Activated CD8-positive, alpha-beta T cell treated with anti-CD3 and anti-CD28 coated beads, Interleukin-2, amount 10 ng/mL, durations not matched to agents 7 days and 5 days (primary cell): ENCODE measurements at regions not wholly inside any gene's neighbourhood (a gene's known extent, or its start where the extent isn't known, plus 50 kb on each side); places are given as distances from the start of the nearest gene placed in this dataset.
A peak's percentile ranks its signal among the peaks of the same experiment; 100 is the strongest.

Source experiments
- ATAC-seq: fragments of 150-1000 bp; cut with Tn5 transposase; one replicate; pipeline ENCODE4 v1.10.0; 2021; ENCODE audit warnings: moderate library complexity
- CTCF ChIA-PET: fragments of 350-600 bp; sonication (Branson Sonifier 250); formaldehyde crosslinking; loops from one replicate; lab custom pipeline; 2021; ENCODE audit warnings: antibody characterized with exemption; lab: Charles Lee
- POLR2A ChIA-PET: fragments of 350-600 bp; sonication (Branson Sonifier 250); formaldehyde crosslinking; loops from one replicate; lab custom pipeline; 2021; ENCODE audit warnings: antibody characterized with exemption; lab: Charles Lee
- DNase-seq: peaks from one replicate; pipeline ENCODE4 v3.0.0-alpha.2; 2020
- H3K27ac Mint-ChIP-seq: one replicate; pipeline ENCODE4 v1.8.0; 2021; ENCODE audit warnings: mild to moderate bottlenecking, mixed read lengths
- H3K27me3 Mint-ChIP-seq: one replicate; pipeline ENCODE4 v1.8.0; 2021; ENCODE audit warnings: low read depth, mixed read lengths
- H3K36me3 Mint-ChIP-seq: one replicate; pipeline ENCODE4 v1.8.0; 2021; ENCODE audit warnings: low read depth, mixed read lengths
- H3K4me1 Mint-ChIP-seq: one replicate; pipeline ENCODE4 v1.8.0; 2021; ENCODE audit warnings: low read depth, mixed read lengths
- H3K4me3 Mint-ChIP-seq: one replicate; pipeline ENCODE4 v1.8.0; 2021; ENCODE audit warnings: mild to moderate bottlenecking, mixed read lengths
- H3K9me3 Mint-ChIP-seq: one replicate; pipeline ENCODE4 v1.8.0; 2022; ENCODE audit warnings: mixed read lengths; ENCODE audit not compliant: insufficient read depth

DNA sequence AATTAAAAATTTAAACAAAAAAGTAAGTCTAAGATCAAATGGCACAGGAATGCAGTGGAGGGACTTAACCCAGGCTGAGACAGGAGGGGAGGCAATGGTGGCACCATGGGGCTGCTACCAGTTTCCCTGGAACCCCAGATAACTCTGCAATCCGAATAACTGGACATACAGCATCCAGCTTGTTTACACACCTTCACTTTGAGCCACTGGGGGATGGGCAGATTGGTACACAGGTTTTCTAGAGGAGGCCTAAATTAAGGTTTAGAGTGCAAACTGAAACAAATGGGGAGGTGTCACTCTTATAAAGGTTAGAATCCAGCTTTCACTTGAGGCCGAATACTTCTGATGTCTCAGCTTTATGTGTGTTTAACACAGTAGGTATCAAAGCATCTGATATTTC, 189.3 kb upstream of the FN1 start:
- no peak for DNase-seq
- ChIA-PET POLR2A (no interaction called here), CTCF (no interaction called here)
- no peak for ATAC-seq
- Mint-ChIP-seq H3K27ac (no peak overlapping the region), H3K36me3 (no peaks in the 10 kb centered on the region), H3K27me3 (peaks cover 3% of the 10 kb centered on the region), H3K4me3 (no peak overlapping the region), H3K4me1 (no peaks in the 10 kb centered on the region), H3K9me3 (no peaks in the 10 kb centered on the region)

DNA sequence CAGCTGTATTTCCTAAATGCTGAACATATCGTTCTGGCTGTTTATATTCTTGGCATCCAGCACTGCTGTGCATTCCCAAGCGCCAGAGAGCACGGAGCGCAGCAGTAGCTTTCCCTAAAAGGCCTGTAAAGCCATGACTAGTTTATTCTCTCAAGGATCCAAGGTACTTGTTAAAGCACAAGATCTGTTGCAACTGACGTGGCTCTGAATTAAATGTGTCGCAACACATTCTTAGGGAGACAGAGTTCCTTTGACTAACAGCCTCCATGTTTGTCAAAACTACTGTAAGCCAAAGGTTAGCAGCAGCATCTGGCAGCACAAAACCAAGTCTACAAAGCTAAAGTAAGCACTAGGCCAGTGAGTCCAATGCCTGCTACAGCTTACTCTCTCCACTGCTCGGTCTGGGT, 188.6 kb upstream of the FN1 start:
- Mint-ChIP-seq H3K4me1 (peaks cover 4% of the 10 kb centered on the region), H3K27ac (no peak overlapping the region), H3K27me3 (peaks cover 7% of the 10 kb centered on the region), H3K36me3 (no peaks in the 10 kb centered on the region), H3K4me3 (no peak overlapping the region), H3K9me3 (no peaks in the 10 kb centered on the region)
- CTCF ChIA-PET, result no interaction called here
- DNase-seq, result no peak
- POLR2A ChIA-PET, result no interaction called here
- ATAC-seq, result no peak

DNA sequence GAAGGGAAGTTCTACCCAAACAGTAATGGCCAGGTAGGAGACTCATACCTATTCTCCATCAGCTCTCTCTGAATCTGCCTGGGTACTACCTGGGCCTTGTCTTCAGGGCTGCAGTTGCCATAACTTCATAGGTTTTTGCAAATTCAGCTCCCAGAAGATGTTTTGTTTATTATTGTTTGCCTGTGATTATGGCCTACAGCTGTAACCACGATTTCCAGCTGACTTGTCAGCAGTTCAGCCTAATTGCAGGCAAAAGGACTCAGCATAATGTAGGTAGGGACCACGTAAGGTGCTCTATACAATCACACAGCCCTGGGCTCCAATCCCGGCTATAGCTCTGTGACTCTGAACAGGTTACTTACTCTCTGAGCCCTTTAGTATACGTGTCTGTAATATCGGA, 187.0 kb upstream of the FN1 start:
- Mint-ChIP-seq H3K4me3 (no peak overlapping the region), H3K27ac (no peak overlapping the region), H3K9me3 (no peaks in the 10 kb centered on the region), H3K27me3 (peaks cover 12% of the 10 kb centered on the region), H3K36me3 (no peaks in the 10 kb centered on the region), H3K4me1 (peaks cover 5% of the 10 kb centered on the region)
- DNase-seq, result no peak
- POLR2A ChIA-PET, result no interaction called here
- CTCF ChIA-PET, result no interaction called here
- ATAC-seq, result no peak

DNA sequence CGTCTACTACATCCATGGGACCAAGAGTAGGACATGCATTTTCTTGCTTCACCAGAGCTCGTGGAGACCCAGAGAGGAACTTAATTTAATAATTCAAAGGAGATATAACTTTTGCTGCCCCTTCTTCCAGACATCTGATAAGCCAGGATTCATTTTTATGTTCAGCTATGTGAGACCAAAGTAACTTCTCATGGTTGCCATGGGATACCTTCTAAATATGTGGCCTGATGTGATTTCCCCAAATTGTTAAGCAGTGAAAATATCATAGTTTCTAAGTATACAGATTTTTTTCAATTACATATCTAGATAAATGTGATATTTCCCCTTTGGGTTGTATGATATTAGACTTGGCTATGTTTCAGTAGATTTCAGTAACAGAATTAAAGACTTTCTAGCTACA, 185.5 kb upstream of the FN1 start:
- POLR2A ChIA-PET, result no interaction called here
- peaks cover 11% of the 10 kb centered on the region for H3K27me3 Mint-ChIP-seq
- no peak overlapping the region for H3K4me3 Mint-ChIP-seq
- ATAC-seq (no peak), DNase-seq (no peak)
- no peaks in the 10 kb centered on the region for H3K9me3 Mint-ChIP-seq
- H3K36me3 Mint-ChIP-seq, result no peaks in the 10 kb centered on the region
- H3K27ac Mint-ChIP-seq, result no peak overlapping the region
- CTCF ChIA-PET, result no interaction called here
- peaks cover 5% of the 10 kb centered on the region for H3K4me1 Mint-ChIP-seq

DNA sequence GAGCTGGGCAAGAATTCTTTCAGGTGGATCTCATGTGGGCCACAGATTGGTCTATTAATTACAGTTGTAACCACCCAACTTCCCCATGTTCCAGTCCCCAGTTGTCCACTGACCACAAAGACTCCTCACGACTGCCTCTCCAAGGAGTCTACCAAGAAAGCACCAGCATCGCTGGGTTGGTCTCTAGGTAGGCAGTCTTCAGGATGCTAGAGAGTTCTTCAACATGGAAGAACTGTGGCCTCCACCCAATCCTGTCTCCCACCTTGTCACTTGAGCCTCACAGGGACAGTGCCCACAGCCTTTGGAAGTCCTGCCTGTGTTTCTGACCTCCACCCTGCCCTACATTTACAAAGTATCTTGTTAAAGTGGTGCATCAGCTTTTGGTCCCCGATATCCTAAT, 184.7 kb upstream of the FN1 start:
- no peak for DNase-seq
- no peak overlapping the region for H3K27ac Mint-ChIP-seq
- peaks cover 5% of the 10 kb centered on the region for H3K4me1 Mint-ChIP-seq
- H3K36me3 Mint-ChIP-seq, result no peaks in the 10 kb centered on the region
- H3K9me3 Mint-ChIP-seq, result no peaks in the 10 kb centered on the region
- ATAC-seq, result no peak
- peaks cover 11% of the 10 kb centered on the region for H3K27me3 Mint-ChIP-seq
- POLR2A ChIA-PET, result no interaction called here
- no peak overlapping the region for H3K4me3 Mint-ChIP-seq
- CTCF ChIA-PET, result no interaction called here

DNA sequence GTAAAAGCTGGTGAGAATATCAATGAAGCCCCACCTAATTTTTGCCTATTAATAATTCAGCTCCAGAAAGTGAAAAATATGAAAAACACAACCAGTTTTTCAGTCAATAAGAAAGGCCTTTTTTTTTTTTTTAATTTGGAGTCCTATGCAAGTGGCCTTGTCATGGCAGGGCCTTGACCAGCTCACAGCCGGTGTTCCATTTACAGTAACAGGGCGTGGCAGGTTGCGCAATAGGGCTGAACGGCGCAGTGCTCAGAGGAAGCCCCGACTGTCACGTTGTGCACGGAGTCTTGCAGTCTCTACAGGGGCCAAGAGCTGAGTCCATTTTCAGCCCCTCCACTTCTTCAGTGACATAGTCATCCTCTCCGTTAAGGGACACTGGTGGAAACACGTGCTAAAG, 184.1 kb upstream of the FN1 start:
- H3K4me3 Mint-ChIP-seq, result no peak overlapping the region
- no peaks in the 10 kb centered on the region for H3K9me3 Mint-ChIP-seq
- ChIA-PET POLR2A (no interaction called here), CTCF (no interaction called here)
- DNase-seq (no peak), ATAC-seq (no peak)
- peaks cover 5% of the 10 kb centered on the region for H3K4me1 Mint-ChIP-seq
- no peak overlapping the region for H3K27ac Mint-ChIP-seq
- H3K27me3 Mint-ChIP-seq, result peaks cover 11% of the 10 kb centered on the region
- no peaks in the 10 kb centered on the region for H3K36me3 Mint-ChIP-seq

DNA sequence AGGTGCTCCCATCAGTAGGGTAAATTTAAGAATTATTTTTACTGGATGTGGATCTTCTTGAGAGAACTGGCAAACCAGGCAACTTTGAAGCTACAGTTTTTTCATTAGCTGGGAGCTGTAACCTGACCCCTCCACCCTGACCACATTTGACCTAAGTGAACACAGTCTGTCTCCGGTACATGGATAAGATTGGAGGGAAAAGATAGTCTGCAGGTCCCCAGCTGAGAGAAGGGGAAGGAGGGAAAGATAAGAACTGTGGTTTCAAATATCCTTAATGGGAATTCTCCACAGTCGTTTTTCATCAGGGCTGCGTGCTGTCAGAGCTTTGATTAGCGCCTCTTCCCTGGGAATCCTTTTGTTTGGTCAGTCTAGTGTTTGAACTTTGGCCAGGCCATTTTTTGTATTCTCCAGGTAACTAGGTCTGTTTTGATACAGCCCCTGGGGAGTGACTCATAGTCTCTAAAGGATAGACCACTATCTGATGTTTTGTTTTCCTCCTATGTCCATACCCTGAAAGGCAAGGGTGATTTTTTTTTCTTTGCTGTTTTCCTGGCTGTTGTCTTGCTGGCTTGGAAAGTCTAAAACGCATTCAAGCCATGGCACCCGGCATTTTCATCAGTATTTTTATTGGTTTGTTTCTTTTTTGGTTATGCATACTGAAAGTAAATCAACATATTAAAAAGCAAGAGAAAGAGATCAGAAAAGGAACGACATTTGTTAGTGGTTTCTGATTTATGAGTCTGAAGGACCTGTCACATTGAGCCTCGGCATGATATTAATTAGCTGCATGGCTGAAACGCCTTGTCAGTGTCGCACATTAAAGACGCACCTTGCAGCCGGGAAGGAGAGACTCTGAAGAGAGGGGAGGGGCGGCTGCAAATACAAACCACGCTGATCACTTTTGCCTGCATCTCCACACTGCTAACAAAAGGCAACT, 183.4 kb upstream of the FN1 start:
- peaks cover 5% of the 10 kb centered on the region for H3K4me1 Mint-ChIP-seq
- H3K36me3 Mint-ChIP-seq, result no peaks in the 10 kb centered on the region
- ChIA-PET CTCF (interaction anchor here (0.6 kb wide), 1 partner anchor 162 kb away, joined by 3 read pairs; no protein-coding TSS in a partner anchor), POLR2A (no interaction called here)
- H3K27me3 Mint-ChIP-seq, result peaks cover 11% of the 10 kb centered on the region
- no peak for DNase-seq
- H3K27ac Mint-ChIP-seq, result no peak overlapping the region
- H3K9me3 Mint-ChIP-seq, result no peaks in the 10 kb centered on the region
- ATAC-seq, result no peak
- H3K4me3 Mint-ChIP-seq, result peak overlapping the region; percentile 13

DNA sequence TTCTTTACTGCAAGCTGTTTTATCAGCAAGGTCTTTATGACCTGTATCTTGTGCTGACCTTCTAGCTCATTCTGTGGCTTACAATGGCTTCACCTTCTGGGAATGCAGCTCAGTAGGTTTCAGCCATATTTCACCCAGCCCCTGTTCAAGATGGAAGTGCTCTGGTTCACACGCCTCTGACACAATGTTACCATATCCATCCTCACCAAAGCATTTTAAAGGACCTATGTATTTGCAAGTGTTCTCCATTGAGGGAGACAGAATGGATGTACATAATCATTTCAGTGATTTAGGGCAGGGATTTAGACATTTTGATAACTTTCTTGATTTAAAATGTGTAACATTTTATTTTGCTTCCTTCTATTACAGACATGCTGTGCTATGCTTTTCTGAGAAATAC, 182.3 kb upstream of the FN1 start:
- CTCF ChIA-PET, result no interaction called here
- POLR2A ChIA-PET, result no interaction called here
- Mint-ChIP-seq H3K4me3 (no peak overlapping the region), H3K27me3 (peaks cover 11% of the 10 kb centered on the region), H3K9me3 (no peaks in the 10 kb centered on the region), H3K4me1 (peaks cover 5% of the 10 kb centered on the region), H3K27ac (no peak overlapping the region), H3K36me3 (no peaks in the 10 kb centered on the region)
- ATAC-seq, result no peak
- DNase-seq, result no peak

DNA sequence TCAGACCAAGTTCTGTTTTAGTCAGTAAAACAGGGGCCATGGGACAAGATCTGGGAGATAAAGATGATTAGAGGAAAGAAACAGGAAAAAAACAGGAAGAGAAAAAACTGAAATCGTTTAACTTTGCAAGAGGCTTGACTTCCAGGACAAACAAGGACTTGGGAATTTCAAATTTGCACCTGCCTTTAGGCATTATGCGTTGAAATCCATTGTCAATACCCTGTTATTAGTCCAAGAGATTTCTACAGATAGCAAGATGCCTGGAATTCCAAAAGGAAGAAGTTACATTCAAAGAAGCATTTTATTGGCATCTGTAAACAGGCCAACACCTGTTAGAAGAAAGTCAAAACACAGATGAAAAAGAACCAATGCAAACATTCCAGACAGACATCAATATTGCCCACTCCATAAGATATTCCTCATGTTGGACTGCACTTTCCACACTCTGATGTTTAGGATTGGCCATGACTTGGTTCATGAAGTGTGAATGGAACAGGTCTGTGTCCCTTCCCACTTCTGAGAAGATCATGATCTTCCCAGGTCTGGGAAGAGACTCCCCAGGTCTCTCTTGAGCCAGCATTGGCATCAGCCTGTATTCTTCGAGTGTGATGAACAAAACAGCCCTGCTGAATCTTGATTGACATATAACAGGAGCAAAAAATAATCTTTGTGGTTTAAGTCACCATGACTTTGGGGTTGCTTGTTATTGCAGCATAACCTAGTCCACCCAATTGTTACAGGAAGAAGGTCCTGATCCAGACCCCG, 181.4 kb upstream of the FN1 start:
- ChIA-PET CTCF (no interaction called here), POLR2A (no interaction called here)
- no peaks in the 10 kb centered on the region for H3K36me3 Mint-ChIP-seq
- no peaks in the 10 kb centered on the region for H3K9me3 Mint-ChIP-seq
- no peak overlapping the region for H3K4me3 Mint-ChIP-seq
- peaks cover 11% of the 10 kb centered on the region for H3K27me3 Mint-ChIP-seq
- DNase-seq, result no peak
- ATAC-seq, result no peak
- peaks cover 5% of the 10 kb centered on the region for H3K4me1 Mint-ChIP-seq
- H3K27ac Mint-ChIP-seq, result no peak overlapping the region

DNA sequence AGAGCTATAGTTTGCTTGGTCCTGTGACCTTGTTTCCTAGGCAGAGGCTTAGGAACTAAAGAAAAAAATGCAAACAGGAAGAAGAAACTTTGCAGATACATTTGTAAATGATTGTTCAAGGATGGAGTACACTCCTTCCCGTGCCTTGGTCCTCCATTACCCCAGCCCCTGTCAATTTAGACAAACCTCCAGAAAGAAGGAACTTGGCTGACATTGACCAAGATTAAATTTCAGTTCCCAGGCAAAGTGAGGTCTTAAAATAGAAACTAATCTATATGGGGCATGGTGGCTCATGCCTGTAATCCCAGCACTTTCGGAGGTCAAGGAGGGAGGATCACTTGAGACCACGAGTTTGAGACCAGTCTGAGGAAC, 179.9 kb upstream of the FN1 start:
- Mint-ChIP-seq H3K36me3 (no peaks in the 10 kb centered on the region), H3K27ac (no peak overlapping the region), H3K9me3 (no peaks in the 10 kb centered on the region), H3K27me3 (peaks cover 11% of the 10 kb centered on the region), H3K4me3 (no peak overlapping the region), H3K4me1 (peaks cover 5% of the 10 kb centered on the region)
- POLR2A ChIA-PET, result no interaction called here
- no peak for ATAC-seq
- no peak for DNase-seq
- CTCF ChIA-PET, result no interaction called here

DNA sequence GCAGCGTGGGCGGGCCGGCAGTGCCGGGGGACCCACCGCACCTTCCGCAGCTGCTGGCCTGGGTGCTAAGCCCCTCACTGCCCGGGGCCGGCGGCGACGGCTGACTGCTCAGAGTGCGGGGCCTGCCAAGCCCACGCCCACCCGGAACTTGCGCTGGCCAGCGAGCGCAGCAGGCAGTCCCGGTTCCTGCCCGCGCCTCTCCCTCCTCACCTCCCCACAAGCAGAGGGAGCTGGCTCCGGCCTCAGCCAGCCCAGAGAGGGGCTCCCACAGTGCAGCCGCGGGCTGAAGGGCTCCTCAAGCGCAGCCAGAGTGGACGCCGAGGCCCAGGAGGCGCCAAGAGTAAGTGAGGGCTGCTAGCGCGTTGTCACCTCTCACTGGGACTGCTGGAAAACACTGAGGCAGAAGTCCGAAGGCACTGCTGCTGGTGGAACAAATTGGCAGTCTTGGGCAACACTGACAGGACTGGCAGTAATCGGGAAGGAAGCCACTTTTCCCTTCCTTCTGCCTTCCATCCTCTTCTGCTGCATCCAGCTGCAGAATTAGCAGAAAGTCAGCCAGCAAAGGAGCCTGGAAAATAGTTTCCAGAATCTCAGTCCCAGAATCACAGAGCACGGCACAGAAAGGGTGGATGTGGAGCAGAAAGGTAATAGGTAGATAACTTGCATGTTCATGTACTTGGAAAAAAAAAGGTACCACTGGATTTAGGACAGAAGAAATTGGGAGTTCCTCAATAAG, 179.4 kb upstream of the FN1 start:
- Mint-ChIP-seq H3K4me1 (peaks cover 5% of the 10 kb centered on the region), H3K4me3 (no peak overlapping the region), H3K27ac (no peak overlapping the region), H3K36me3 (no peaks in the 10 kb centered on the region), H3K27me3 (peaks cover 11% of the 10 kb centered on the region), H3K9me3 (no peaks in the 10 kb centered on the region)
- CTCF ChIA-PET, result no interaction called here
- POLR2A ChIA-PET, result no interaction called here
- no peak for ATAC-seq
- DNase-seq, result no peak

DNA sequence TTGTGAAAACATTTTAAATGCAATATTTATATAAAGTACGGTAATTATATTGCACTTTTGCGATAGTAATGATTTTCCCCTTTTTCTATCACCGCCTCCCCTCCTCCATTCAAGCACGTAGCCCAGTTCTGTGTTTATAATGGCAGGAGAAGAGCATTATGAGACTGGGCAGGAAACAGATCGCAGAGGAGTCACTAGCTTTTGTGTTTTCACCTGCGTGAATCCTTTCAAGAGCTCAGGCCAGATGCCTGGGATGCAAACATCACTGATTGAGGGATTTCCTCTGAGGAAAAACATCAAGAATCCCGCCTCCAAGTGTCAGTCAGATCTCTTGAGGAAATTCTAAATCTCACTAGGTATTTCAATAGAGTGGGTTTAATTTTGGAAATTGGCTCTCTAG, 178.4 kb upstream of the FN1 start:
- no peaks in the 10 kb centered on the region for H3K36me3 Mint-ChIP-seq
- no peak overlapping the region for H3K27ac Mint-ChIP-seq
- no peaks in the 10 kb centered on the region for H3K4me1 Mint-ChIP-seq
- POLR2A ChIA-PET, result no interaction called here
- peaks cover 5% of the 10 kb centered on the region for H3K27me3 Mint-ChIP-seq
- H3K4me3 Mint-ChIP-seq, result no peak overlapping the region
- no peak for DNase-seq
- no peaks in the 10 kb centered on the region for H3K9me3 Mint-ChIP-seq
- CTCF ChIA-PET, result no interaction called here
- no peak for ATAC-seq
